Right ventricle myocardium inferior (tissue), 1 donor: ENCODE measurements at regions not wholly inside any gene's neighbourhood (a gene's known extent, or its start where the extent isn't known, plus 50 kb on each side); places are given as distances from the start of the nearest gene placed in this dataset.

ENCODE experiments used
- ATAC-seq: fragments of 200-7000 bp; cut with Tn5 transposase; one replicate; pipeline ENCODE4 v1.9.1; 2020; ENCODE audit warnings: mild to moderate bottlenecking, moderate library complexity
- DNase-seq: peaks from one replicate; pipeline ENCODE4 v3.0.0; 2021; ENCODE audit errors: missing footprints
- intact Hi-C: fragments of 100-400 bp; cut with DNase I; formaldehyde crosslinking; loops from one replicate; pipeline ENCODE4 v1.11.0; 2022
- donor health status: DM: no; HTN: yes; CAD: no; lungs with severe emphysema.

DNA sequence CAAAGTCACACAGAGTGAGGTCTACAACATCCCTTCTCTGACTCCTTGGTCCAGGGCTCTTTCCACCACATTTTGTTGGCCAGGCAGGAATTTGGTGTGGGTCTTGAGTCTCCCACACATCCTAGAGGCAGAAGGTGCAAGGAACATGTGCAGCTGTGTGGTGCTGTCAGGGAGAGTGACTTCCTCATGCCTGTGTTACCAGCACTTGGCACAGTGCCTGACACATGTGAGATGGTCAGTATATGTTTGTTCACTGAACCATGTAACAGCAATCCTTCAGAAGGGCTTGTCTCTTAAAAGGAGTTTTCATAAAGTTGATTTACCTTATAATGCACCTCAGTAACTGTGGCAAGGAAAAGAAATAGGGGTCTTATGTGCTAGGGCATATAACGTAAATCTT, 168.5 kb downstream of the CDC5L start:
- intact Hi-C loops, result no loop called here
- ATAC-seq (no peak), DNase-seq (no peak)

- intact Hi-C loops, result no loop called here
- DNase-seq (no peak), ATAC-seq (no peak)
Observed at GRCh38 chr6:44558024-44558831, 170.7 kb downstream of the CDC5L start.

GRCh38 chr6:44558832-44559251, 171.3 kb downstream of the CDC5L start:
- intact Hi-C loops, result no loop called here

GRCh38 chr6:44559486-44560270, 172.2 kb downstream of the CDC5L start:
- DNase-seq (no peak), ATAC-seq (no peak)
- intact Hi-C loops, result no loop called here

More at GRCh38 chr6:44558832-44559251, 171.3 kb downstream of the CDC5L start:
- no peak for ATAC-seq
- no peak for DNase-seq

- intact Hi-C loops, result no loop called here
- ATAC-seq (no peak), DNase-seq (no peak)
Observed at GRCh38 chr6:44560458-44561059, 173.1 kb downstream of the CDC5L start.

GRCh38 chr6:44561060-44561623, 173.6 kb downstream of the CDC5L start:
- intact Hi-C loops, result no loop called here
- ATAC-seq (no peak), DNase-seq (no peak)

- intact Hi-C loops, result no loop called here
- ATAC-seq (no peak), DNase-seq (no peak)
Observed at GRCh38 chr6:44561832-44562665, 174.5 kb downstream of the CDC5L start.

GRCh38 chr6:44563397-44563796, 175.9 kb downstream of the CDC5L start:
- ATAC-seq (no peak), DNase-seq (no peak)
- intact Hi-C loops, result no loop called here

DNA sequence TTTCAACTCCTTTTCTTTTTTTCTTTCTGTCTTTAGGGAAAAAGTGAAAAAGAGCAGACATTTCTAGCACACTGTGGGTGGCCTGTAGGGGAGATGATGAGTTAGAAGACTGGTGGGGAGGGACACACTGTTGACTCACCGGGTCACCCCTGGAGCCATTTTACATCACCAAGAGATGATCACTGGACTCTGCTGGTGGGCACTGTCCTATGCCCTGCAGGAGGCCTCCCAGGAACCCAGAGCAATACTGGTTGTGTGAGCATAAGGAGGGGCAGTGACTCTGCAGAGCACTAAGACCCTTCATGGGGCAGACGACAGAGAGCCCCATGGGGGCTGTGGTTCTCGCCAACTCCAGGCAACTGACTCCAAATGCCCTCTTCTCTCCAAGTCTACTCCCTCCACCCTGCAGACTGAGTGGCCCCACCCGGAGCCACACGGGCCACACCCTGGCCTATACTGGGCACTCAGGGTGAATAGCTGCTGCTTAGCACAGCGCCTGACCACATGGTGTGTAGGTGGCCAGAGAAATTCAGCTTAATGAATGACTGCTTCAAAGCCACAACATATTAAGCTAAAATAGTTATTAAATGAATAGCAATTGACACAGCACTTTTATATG, 177.5 kb downstream of the CDC5L start:
- intact Hi-C loops, result no loop called here
- no peak for DNase-seq
- ATAC-seq, result no peak

GRCh38 chr6:44567406-44567805, 179.9 kb downstream of the CDC5L start:
- ATAC-seq (no peak), DNase-seq (no peak)
- intact Hi-C loops, result no loop called here

DNA sequence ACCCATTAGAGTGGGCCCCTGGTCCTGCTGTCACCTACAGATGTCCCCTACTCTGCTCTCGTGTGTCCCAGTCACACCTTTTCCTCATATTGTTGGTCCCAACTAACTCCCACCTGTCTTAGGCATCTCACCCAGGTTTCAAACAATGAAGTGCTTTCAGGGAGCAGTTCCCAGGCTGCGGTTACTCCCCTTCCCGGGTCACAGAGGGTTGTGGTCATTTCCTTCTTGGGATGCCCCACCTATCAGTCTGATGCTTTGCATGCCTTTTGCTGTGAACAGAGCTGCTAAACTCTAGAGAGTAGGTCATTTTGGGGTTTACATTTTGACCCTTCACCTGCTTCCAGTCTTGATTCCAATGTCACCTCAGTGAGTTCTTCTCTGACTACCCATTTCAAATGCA, 181.6 kb downstream of the CDC5L start:
- ATAC-seq (no peak), DNase-seq (no peak)
- intact Hi-C loops, result no loop called here

GRCh38 chr6:44569931-44570385, 182.5 kb downstream of the CDC5L start:
- DNase-seq, result peak; percentile 79
- intact Hi-C loops, result no loop called here
- ATAC-seq, result peak; percentile 84

GRCh38 chr6:44571510-44571909, 184.0 kb downstream of the CDC5L start:
- no peak for ATAC-seq
- intact Hi-C loops, result no loop called here

DNA sequence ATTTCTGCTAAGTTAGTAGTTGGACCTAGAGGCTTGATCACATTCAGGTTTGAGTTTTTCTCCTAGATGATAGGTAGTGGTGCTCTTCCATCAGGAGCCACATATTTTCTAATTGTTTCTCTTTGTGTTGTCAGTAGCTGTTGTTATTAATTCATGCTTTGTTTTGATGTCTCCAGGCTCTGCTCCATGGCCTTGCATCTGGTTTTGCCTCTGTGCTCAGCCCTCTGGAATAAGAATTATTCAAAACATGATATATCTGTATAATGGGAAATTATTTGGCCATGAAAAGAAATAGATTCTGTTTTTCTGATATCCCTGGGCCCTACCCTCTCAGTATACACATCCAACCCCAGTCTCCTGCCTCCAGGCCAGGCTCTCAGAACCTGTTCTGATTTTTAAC, 184.8 kb downstream of the CDC5L start:
- no peak for ATAC-seq
- DNase-seq, result no peak
- intact Hi-C loops, result no loop called here

More at GRCh38 chr6:44571510-44571909, 184.0 kb downstream of the CDC5L start:
- DNase-seq, result no peak

DNA sequence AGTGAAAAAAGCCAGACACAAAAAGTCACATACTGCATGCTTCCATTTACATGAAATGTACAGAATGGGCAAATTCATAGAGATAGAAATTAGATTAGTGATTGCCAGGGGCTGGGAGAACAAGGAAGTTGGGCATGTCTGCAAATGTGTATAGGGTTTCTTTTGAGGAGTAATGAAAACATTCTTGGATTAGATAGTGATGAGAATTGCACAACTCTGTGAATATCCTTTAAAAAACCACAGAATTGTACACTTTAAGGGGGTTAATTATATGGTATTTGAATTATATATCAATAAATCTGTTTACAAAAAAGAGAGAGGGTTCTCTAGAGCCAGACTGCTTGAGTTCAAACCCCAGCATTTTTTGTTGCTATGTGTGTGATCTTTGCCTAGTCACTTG, 188.1 kb downstream of the CDC5L start:
- DNase-seq (no peak), ATAC-seq (no peak)
- intact Hi-C loops, result no loop called here

- DNase-seq (no peak), ATAC-seq (no peak)
- intact Hi-C loops, result no loop called here
Observed at GRCh38 chr6:44576132-44576631, 188.7 kb downstream of the CDC5L start.

DNA sequence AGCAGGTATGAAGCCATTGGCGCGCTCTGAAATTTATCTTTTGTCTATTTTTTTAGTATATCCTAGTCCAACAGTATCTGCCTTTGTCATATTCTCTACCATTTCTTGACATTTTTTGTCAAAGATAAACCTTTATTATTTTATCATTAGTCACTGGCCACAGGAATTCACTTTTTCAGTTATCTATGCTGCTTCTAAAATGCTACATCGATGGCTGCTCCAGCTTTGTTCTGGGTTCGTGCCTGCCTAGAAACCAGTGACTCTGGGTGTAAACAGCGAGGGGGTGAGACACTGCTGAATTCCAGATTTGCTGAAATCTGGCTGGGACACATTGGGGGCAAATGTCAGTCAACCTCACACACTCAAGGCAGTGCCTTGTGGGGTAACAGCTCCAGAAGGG, 193.4 kb downstream of the CDC5L start:
- no peak for ATAC-seq
- DNase-seq, result no peak
- intact Hi-C loops, result no loop called here

DNA sequence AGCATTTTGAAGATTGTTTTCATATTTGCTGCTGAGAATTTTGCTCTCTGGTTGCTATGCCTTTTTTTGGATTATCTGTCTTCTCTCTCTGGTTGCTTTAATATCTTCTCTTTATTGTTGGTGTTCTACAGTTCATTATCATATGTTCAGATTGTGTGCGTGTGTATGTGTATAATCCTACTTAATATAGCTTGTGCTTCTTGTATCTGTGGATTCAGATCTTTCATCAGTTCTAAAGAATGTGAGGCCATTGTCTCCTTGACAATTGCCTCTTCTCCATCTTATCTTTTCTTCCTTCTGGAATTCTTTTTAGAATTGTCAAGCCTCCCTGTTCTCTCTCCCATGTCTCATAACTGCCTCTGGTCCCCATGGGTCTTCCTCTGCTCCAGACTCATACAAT, 195.4 kb downstream of the CDC5L start:
- DNase-seq (no peak), ATAC-seq (no peak)
- intact Hi-C loops, result no loop called here
